ENCODE measurements at regions not wholly inside any gene's neighbourhood (a gene's known extent, or its start where the extent isn't known, plus 50 kb on each side); places are given as distances from the start of the nearest gene placed in this dataset.
"Not testable (repeated sequence)": the region's sequence is repeated elsewhere in the genome, so short reads cannot be mapped to it uniquely, and the experiment has no call there.

DNA sequence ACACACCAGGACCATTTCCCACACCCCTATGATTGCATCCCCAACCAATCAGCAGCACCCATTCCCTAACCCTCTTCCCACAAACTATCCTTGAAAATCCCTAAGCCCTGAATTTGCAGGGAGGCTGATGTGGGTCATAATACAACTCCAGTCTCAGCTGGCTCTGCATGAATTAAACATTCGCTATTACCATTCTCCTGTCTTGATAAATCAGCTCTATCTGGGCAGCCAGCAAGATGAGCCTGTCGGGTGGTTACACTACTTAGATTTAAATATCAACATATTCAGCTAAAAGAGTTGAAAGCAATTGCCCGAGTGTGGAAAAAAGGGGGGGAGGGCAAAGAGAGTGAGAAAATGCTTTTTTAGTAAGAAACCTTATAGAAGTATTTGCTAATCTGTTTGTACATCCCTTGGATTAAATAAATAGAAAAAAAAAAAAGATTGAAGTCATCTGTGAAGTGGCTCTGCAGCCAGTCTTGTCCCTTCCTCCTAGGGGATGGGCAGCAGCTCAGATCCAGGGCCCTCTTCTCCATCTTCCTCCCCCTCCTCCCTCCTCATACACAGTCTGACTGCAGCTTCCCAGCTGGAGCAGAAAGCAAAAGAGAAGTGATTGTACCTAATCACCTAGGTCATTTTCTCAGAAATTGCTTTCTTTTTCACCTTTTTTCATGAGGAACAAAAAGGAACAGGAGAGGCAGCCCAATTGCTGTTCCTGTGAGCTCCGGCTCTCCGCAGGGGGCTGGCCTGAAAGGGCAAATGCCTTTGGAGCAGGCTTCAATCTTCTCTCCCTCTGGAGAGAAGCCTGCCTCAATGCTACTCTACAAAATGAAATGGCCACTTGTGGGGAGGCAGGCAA, 356.6 kb upstream of the SULF2 start:
- DNase-seq: no peak

- DNase-seq: no peak
Measured at GRCh38 chr20:48139262-48140041, 354.2 kb upstream of the SULF2 start.

DNA sequence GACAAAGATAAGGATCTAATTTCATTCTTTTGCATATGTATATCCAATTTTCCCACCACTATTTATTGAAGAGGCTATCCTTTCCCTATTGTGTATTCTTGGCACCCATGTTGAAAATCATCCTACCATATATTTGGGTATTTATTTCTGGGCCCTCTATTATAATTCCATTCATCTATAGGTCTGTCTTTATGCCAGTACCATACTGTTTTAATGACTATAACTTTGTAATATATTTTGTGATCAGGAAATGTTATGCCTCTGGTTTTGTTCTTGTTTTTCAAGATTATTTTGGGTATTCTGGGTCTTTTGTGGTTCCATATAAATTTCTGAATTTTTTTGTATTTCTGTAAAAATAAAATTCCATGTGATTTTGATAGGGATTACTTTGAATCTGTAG, 347.6 kb upstream of the SULF2 start:
- no peak for DNase-seq

GRCh38 chr20:48131581-48131980, 346.3 kb upstream of the SULF2 start:
- no peak for DNase-seq

GRCh38 chr20:48129345-48129942, 344.2 kb upstream of the SULF2 start:
- DNase-seq: no peak

- DNase-seq: no peak
Measured at GRCh38 chr20:48128436-48128835, 343.2 kb upstream of the SULF2 start.

- DNase-seq: not testable (repeated sequence)
Measured at GRCh38 chr20:48127964-48128363, 342.7 kb upstream of the SULF2 start.

DNA sequence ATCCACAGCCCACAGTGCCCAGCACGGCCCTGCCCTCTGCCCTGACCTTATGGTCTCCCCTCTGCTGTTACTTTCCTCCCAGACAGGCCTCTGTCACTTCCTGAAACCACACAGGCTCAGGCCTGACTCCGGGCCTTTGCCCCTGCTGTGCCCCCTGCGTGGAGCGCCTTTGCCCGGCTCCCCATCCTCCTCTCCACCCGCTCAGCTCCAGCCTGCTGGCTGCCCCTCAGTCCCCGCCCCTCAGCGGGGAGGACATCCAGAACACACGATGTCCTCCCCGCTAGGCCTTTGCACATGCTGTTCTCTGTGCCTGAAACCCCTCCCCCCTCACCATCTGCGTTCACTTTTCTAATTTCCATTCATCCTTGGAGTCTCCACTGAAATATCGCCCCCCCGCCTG, 341.9 kb upstream of the SULF2 start:
- DNase-seq: not testable (repeated sequence)

- DNase-seq: no peak
Measured at GRCh38 chr20:48126227-48126740, 341.0 kb upstream of the SULF2 start.

DNA sequence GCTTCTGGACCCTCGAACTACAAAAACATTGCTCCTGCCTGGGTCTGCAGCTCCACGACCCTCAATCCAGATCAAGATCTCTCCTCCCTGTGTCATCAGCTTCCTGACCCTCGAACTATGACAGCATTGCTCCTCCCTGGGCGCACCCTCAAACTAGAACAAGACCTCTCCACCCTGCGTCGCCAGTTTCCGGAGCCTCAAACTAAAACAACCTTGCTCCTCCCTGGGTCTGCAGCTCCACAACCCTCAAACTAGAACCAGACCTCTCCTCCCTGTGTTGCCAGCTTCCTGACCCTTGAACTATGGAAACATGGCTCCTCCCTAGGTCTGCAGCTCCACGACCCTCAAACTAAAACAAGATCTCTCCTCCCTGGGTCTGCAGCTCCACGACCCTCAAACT, 339.7 kb upstream of the SULF2 start:
- no peak for DNase-seq

GRCh38 chr20:48124181-48124782, 339.0 kb upstream of the SULF2 start:
- DNase-seq: no peak

- no peak for DNase-seq
Measured at GRCh38 chr20:48120120-48120519, 334.8 kb upstream of the SULF2 start.

DNA sequence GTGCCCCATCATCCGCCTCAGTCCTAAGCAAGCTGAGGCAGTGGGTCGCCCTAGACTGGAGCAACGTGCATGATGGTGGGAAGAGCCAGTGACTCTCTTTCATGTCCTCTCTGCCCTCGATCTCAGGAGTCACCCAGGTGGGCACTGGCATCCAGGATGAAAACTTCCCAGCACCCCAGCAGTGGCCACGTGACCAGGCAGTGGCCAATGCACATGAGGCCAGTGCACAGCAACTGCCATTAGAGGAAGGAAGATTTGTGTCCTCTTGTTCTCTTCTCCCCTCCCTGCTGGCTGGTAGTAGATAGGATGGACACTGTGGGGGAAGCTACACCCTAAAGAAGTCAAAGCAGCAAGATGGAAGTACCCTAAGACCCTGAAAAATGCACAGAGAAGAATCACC, 334.1 kb upstream of the SULF2 start:
- not testable (repeated sequence) for DNase-seq

- no peak for DNase-seq
Measured at GRCh38 chr20:48115502-48115901, 330.2 kb upstream of the SULF2 start.

DNA sequence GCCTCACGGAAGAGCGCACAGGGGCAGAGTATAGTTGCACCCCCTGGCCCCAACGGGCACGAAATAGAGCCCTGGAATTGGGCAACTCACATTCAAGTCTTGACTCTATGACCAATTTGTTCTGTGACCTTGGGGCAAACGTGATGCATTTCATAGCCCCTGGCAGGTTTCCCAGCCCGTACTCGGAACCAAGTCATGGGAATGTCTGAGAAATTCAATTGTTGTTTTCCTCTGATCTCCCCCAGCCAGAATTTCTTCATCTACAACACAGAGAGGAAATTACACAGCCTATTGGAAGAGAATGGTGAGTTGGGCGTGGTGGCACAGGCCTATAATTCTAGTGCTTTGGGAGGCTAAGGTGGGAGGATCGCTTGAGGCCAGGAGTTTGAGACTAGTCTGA, 322.3 kb upstream of the SULF2 start:
- DNase-seq: no peak

- DNase-seq: no peak
Measured at GRCh38 chr20:48106428-48106827, 321.1 kb upstream of the SULF2 start.

GRCh38 chr20:48105526-48105925, 320.2 kb upstream of the SULF2 start:
- DNase-seq: no peak

DNA sequence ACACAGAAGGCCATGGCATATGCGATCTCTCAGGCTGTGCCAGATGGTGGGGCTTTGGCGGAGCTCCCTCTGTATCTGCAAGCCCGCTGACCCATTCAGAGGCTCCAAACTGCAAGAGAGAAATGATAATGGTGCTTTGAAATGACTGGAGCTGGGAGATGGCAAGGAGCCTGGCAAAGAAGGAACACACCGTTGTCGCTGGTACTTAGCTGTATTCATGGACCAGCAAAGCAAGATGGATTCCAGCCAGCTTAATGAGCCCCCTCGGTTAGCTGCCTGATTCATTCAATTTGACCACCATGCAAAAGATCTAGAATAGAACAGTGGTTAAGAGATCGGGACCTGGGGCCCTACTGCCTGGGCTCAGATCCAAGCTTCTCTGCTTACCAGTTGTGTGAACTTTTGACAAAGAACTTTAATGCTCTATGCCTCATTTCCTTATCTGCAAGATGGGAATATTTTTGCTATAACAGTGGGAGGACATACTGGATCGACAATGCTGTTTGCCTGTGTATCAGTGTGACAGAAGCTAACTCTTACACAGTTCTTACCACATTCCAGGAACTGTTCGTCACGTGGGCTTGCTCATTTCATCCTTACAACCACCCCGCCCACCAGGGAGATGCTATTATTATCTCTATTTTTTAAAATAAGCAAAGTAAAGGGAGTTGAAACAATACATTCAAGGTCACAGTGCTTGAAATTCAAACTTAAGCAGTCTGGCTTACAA, 317.8 kb upstream of the SULF2 start:
- no peak for DNase-seq

GRCh38 chr20:48102076-48102787, 317.0 kb upstream of the SULF2 start:
- no peak for DNase-seq

GRCh38 chr20:48100483-48100882, 315.2 kb upstream of the SULF2 start:
- no peak for DNase-seq

DNA sequence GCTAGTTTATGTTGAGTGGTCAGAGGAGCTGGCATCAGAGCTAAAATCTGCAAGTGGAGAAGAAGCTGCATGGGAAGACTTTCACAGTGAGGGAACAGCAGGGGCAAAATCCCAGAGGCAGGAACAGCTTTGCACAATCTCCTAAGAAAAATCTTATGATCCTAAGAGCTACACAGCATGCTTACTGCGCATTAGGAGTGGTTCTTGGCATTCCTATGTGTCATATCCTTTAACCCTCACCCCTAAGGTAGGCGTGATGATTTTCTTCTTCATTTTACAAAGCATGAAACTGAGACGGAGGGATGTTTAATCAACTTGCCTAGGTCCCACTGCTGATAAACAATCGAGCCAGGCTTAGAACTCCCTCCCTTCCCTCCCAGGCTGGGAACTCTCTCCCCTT, 313.6 kb upstream of the SULF2 start:
- no peak for DNase-seq

GRCh38 chr20:48098099-48098498, 312.8 kb upstream of the SULF2 start:
- DNase-seq: no peak
